ENCODE measurements at regions not wholly inside any gene's neighbourhood (a gene's known extent, or its start where the extent isn't known, plus 50 kb on each side); places are given as distances from the start of the nearest gene placed in this dataset.

DNA sequence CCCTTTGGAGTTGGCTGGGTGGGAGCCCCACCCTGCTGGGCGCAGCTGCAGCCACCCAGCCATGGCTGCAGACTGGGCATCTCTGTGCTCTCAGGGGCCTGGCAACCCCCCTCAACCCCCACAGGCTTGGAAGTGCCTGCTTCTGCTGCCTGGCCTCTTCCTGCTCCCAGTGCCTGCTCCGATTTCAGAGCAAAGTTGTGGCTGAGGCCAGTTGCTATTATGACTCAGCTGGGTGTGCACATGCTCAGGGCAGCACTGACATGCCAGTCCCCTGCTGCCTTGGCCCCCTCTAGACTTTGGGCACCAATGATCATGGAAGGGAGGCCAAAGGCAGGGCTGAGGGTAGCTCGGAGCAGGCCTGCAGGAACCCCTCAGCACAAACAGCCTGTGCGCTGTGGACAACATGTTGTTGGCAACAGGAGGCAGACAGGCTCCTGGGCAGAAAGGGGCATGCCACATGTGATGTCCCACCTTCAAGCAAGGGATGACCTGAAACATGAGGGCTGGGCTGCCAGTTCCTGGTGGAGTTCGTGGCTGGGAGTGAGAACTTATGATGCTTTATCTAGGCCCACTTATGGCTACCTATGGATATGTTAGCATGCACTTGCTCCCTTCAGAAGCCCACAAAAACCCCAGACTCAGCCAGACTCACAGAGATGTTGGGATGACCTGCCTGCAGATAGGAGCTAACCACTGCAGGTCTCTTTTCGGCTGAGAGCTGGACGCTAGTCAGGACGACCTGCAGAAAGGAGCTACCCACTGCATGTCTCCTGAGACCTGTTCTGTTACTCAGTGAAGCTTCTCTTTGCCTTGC lies 96.4 kb upstream of the AMOTL1 start:
- no peaks in the 10 kb centered on the region for H3K27me3 ChIP-seq (ENCODE audit: insufficient read depth, low read length)
- H3K27ac ChIP-seq (ENCODE audit: low read depth, low read length): no peak overlapping the region
- H3K4me3 ChIP-seq (ENCODE audit: low read depth, low read length): no peak overlapping the region
- no peaks in the 10 kb centered on the region for H3K79me2 ChIP-seq (ENCODE audit: control insufficient read depth, insufficient read depth, low read length, unreplicated experiment)
- no peaks in the 10 kb centered on the region for H3K36me3 ChIP-seq (ENCODE audit: insufficient read depth, low read length)
- no peaks in the 10 kb centered on the region for H3K4me1 ChIP-seq (ENCODE audit: control insufficient read depth, insufficient read depth, low read length, unreplicated experiment)
- H2AFZ ChIP-seq (ENCODE audit: low read length, unreplicated experiment): no peak overlapping the region

DNA sequence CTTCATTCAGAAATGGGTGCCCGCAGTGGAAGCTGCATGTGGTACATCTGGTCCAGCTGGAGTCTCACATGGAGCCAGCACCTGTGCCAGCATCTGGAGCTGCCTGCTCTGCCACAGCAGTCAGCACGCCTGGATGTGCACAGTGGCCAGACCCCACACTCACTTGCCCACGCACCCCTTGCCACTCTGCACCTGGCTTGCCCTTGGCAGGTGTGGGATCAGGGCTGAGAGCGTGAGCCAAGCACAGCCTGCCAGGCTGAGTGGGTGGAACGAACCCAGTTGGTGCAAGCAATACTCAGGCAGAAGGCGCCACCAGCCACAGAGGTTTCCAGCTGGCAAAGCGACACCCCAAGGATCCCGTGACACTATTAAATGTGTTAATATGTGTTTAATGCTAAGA lies 95.5 kb upstream of the AMOTL1 start:
- H2AFZ ChIP-seq (ENCODE audit: low read length, unreplicated experiment): no peak overlapping the region
- no peaks in the 10 kb centered on the region for H3K4me1 ChIP-seq (ENCODE audit: control insufficient read depth, insufficient read depth, low read length, unreplicated experiment)
- no peak overlapping the region for H3K27ac ChIP-seq (ENCODE audit: low read depth, low read length)
- H3K79me2 ChIP-seq (ENCODE audit: control insufficient read depth, insufficient read depth, low read length, unreplicated experiment): no peaks in the 10 kb centered on the region
- no peaks in the 10 kb centered on the region for H3K36me3 ChIP-seq (ENCODE audit: insufficient read depth, low read length)
- no peak overlapping the region for H3K4me3 ChIP-seq (ENCODE audit: low read depth, low read length)
- H3K27me3 ChIP-seq (ENCODE audit: insufficient read depth, low read length): no peaks in the 10 kb centered on the region

DNA sequence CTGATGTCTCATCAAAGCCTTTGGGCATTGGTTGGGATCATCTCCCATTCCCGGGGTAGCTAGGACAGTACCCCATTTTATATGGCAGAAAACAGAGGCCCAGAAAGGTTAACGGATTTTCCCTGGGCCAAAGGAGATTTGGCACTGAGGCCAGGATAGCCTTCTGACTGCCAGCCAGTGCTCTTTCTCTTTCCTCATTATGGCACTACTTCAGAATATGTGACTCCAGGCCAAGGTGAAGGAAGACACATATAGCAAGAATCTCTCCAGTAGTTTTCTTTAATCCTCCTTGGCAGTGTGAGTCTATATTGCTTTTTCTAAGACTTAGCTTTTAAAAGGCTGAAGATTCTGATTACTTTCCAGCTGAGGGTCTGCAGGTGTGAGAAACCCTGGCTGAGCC lies 94.8 kb upstream of the AMOTL1 start:
- H3K79me2 ChIP-seq (ENCODE audit: control insufficient read depth, insufficient read depth, low read length, unreplicated experiment): no peaks in the 10 kb centered on the region
- H3K4me1 ChIP-seq (ENCODE audit: control insufficient read depth, insufficient read depth, low read length, unreplicated experiment): no peaks in the 10 kb centered on the region

DNA sequence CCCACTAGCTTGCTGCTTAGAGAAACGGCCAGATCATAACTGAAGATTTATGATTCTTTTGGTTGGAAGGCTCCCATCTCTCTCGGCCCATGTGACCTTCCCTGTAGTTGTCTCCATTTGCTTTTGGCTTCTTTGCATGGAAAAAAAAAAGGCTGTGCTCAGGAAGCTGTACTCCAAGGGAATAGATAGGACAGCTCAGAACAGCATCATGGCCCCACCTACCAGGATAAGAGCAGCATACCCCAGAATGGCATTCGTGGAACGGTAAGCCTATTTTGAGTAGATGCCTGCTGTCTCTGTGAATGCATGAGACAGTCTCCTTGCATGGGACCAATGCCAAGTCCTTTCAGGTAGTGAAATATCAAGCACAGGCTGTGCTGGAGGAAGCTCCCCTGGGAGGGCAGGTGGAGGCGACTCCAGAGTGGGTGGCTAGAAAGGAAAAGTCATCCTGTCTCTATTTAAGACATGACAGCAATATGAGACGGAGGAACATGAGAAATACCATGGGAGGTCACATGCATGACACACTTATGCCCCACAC lies 94.1 kb upstream of the AMOTL1 start:
- Histone ChIP-seq H3K27me3 (ENCODE audit: insufficient read depth, low read length) (no peaks in the 10 kb centered on the region), H3K4me3 (ENCODE audit: low read depth, low read length) (no peak overlapping the region), H3K27ac (ENCODE audit: low read depth, low read length) (no peak overlapping the region), H3K36me3 (ENCODE audit: insufficient read depth, low read length) (no peaks in the 10 kb centered on the region), H2AFZ (ENCODE audit: low read length, unreplicated experiment) (no peak overlapping the region), H3K4me1 (ENCODE audit: control insufficient read depth, insufficient read depth, low read length, unreplicated experiment) (no peaks in the 10 kb centered on the region), H3K79me2 (ENCODE audit: control insufficient read depth, insufficient read depth, low read length, unreplicated experiment) (no peaks in the 10 kb centered on the region)

More for the DNA sequence above, 94.8 kb upstream of the AMOTL1 start:
- H2AFZ ChIP-seq (ENCODE audit: low read length, unreplicated experiment): no peak overlapping the region
- no peaks in the 10 kb centered on the region for H3K36me3 ChIP-seq (ENCODE audit: insufficient read depth, low read length)
- H3K4me3 ChIP-seq (ENCODE audit: low read depth, low read length): no peak overlapping the region
- H3K27me3 ChIP-seq (ENCODE audit: insufficient read depth, low read length): no peaks in the 10 kb centered on the region
- no peak overlapping the region for H3K27ac ChIP-seq (ENCODE audit: low read depth, low read length)

DNA sequence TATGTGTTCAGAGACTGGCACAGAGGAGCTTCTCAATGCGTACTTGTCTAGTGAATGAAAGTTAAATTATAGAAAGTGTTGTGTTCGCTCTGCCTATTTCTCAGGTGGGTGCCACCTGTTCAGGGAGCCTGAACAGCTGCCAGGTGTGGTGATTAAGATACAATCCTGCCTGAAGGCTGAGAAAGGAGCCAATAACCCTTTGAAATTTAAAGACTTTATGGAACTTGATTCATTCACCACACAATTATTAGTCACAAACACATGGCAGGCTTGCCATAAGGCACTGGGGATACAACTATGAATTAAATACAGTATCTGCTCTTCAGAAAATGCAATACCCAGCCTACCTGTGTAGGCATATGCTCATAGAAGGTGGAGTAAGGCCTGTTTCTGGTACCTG lies 92.9 kb upstream of the AMOTL1 start:
- Histone ChIP-seq H3K4me1 (ENCODE audit: control insufficient read depth, insufficient read depth, low read length, unreplicated experiment) (no peaks in the 10 kb centered on the region), H3K79me2 (ENCODE audit: control insufficient read depth, insufficient read depth, low read length, unreplicated experiment) (no peaks in the 10 kb centered on the region), H3K27ac (ENCODE audit: low read depth, low read length) (no peak overlapping the region), H3K27me3 (ENCODE audit: insufficient read depth, low read length) (no peaks in the 10 kb centered on the region), H3K4me3 (ENCODE audit: low read depth, low read length) (no peak overlapping the region), H3K36me3 (ENCODE audit: insufficient read depth, low read length) (no peaks in the 10 kb centered on the region), H2AFZ (ENCODE audit: low read length, unreplicated experiment) (no peak overlapping the region)

DNA sequence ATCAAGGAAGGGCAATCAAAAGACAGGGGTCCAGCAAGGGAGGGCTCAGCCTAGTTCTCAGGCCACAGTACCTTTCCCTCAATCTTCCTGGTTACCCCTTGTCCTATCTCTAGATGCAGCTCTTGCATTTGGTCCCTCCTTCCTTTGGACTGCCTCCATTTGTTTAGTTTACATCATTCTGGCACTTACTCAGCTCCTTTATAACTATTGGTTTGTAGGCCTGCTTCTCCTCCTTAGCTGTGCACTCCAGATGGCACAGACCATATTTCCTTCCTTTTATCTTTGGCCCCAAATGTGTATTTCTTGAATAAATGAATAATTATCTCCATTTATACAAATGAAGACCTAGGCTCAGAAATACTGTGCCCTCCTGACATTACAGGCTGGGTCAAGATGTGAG lies 92.3 kb upstream of the AMOTL1 start:
- no peak overlapping the region for H3K4me3 ChIP-seq (ENCODE audit: low read depth, low read length)
- no peaks in the 10 kb centered on the region for H3K79me2 ChIP-seq (ENCODE audit: control insufficient read depth, insufficient read depth, low read length, unreplicated experiment)
- no peak overlapping the region for H2AFZ ChIP-seq (ENCODE audit: low read length, unreplicated experiment)
- peaks cover 3% of the 10 kb centered on the region; the same call in 1 of the 2 replicates for H3K27me3 ChIP-seq (ENCODE audit: insufficient read depth, low read length)
- no peaks in the 10 kb centered on the region for H3K4me1 ChIP-seq (ENCODE audit: control insufficient read depth, insufficient read depth, low read length, unreplicated experiment)
- H3K36me3 ChIP-seq (ENCODE audit: insufficient read depth, low read length): no peaks in the 10 kb centered on the region
- no peak overlapping the region for H3K27ac ChIP-seq (ENCODE audit: low read depth, low read length)

DNA sequence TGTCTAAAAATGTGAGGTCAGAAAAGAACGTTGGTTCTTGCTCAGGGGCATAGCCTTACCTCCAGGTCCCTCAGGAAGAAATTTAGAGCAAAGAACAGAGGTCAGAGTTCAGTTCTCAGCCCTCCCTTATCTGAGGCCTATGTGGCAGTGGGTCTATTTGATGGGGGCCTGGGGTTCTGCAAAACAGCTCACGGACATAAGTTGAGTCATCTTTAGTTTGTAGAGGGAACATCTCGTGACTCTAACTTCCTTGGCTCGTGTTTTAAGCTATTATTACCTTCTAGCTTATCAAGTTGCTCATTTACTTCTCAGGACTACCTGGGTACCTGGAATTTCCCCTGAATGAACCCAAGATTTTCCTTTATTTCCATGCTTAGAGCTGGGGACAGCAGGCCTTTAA lies 91.3 kb upstream of the AMOTL1 start:
- Histone ChIP-seq H3K79me2 (ENCODE audit: control insufficient read depth, insufficient read depth, low read length, unreplicated experiment) (no peaks in the 10 kb centered on the region), H3K4me1 (ENCODE audit: control insufficient read depth, insufficient read depth, low read length, unreplicated experiment) (no peaks in the 10 kb centered on the region), H3K27me3 (ENCODE audit: insufficient read depth, low read length) (peaks cover 6% of the 10 kb centered on the region; the same call in 1 of the 2 replicates), H3K4me3 (ENCODE audit: low read depth, low read length) (no peak overlapping the region), H2AFZ (ENCODE audit: low read length, unreplicated experiment) (no peak overlapping the region), H3K36me3 (ENCODE audit: insufficient read depth, low read length) (no peaks in the 10 kb centered on the region), H3K27ac (ENCODE audit: low read depth, low read length) (no peak overlapping the region)

DNA sequence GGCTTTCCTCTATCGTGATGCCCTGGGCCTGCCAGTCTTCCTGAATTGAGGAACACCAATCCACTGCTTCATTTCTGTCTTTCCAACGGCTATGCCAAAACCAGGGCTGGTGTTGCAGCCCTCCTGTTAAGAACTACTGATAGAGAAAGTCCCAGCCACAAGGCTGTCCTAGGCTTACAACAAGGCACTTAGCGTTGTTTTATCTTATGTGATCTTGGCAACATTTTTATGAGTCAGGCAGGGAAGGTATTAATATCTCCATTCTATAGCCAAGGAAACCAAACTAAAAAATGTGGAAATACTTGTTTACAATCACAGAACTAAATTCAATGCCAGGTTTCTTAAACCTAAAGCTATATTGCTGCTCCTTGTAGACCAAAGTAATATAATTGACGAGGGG lies 89.9 kb upstream of the AMOTL1 start:
- Histone ChIP-seq H3K36me3 (ENCODE audit: insufficient read depth, low read length) (no peaks in the 10 kb centered on the region), H2AFZ (ENCODE audit: low read length, unreplicated experiment) (no peak overlapping the region), H3K4me1 (ENCODE audit: control insufficient read depth, insufficient read depth, low read length, unreplicated experiment) (no peaks in the 10 kb centered on the region), H3K79me2 (ENCODE audit: control insufficient read depth, insufficient read depth, low read length, unreplicated experiment) (no peaks in the 10 kb centered on the region), H3K27ac (ENCODE audit: low read depth, low read length) (no peak overlapping the region), H3K27me3 (ENCODE audit: insufficient read depth, low read length) (peaks cover 6% of the 10 kb centered on the region; the same call in 1 of the 2 replicates), H3K4me3 (ENCODE audit: low read depth, low read length) (no peak overlapping the region)

DNA sequence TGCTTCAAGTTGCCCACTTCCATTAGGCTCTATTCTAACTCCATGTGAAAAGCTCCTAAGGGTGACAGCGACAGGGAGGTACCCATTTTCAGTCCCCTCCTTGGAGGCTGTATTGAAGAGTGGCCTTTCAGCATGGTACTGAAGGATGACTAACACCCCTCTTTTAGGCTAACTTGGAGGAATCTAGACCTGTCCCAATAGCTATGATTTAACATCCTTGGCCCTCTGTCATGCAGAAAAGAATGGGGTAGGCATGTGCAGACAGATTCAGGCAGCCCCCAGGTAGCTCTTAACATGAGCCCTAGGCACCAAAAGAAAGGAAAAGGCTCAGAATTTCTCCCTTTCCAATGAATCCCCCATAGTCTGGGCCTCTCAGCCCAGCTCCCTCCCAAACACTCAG lies 89.3 kb upstream of the AMOTL1 start:
- Histone ChIP-seq H3K36me3 (ENCODE audit: insufficient read depth, low read length) (no peaks in the 10 kb centered on the region), H3K27me3 (ENCODE audit: insufficient read depth, low read length) (peaks cover 6% of the 10 kb centered on the region; the same call in 1 of the 2 replicates), H3K4me1 (ENCODE audit: control insufficient read depth, insufficient read depth, low read length, unreplicated experiment) (no peaks in the 10 kb centered on the region), H2AFZ (ENCODE audit: low read length, unreplicated experiment) (no peak overlapping the region), H3K79me2 (ENCODE audit: control insufficient read depth, insufficient read depth, low read length, unreplicated experiment) (no peaks in the 10 kb centered on the region), H3K4me3 (ENCODE audit: low read depth, low read length) (no peak overlapping the region), H3K27ac (ENCODE audit: low read depth, low read length) (no peak overlapping the region)

DNA sequence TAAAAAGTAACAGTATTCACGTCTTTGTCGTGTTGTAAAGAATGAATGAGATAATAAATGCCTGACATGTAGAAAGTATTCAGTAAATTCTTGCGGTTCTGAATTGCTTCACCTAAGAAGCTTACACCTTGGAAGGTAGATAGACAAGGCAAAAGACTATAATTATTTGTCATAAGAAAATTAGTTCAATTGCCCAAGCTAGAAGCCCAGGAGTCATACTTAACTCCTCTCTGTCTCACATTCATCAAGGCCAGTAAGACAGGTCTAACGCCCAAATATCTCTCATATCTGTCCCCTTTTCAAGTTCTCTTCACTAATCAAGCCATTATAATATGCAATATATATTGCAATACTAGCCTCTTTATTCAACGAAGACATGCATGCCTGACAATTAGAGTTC lies 87.7 kb upstream of the AMOTL1 start:
- H3K79me2 ChIP-seq (ENCODE audit: control insufficient read depth, insufficient read depth, low read length, unreplicated experiment): no peaks in the 10 kb centered on the region
- H2AFZ ChIP-seq (ENCODE audit: low read length, unreplicated experiment): no peak overlapping the region
- H3K27me3 ChIP-seq (ENCODE audit: insufficient read depth, low read length): peaks cover 6% of the 10 kb centered on the region; the same call in 1 of the 2 replicates
- H3K4me1 ChIP-seq (ENCODE audit: control insufficient read depth, insufficient read depth, low read length, unreplicated experiment): no peaks in the 10 kb centered on the region
- H3K36me3 ChIP-seq (ENCODE audit: insufficient read depth, low read length): no peaks in the 10 kb centered on the region
- no peak overlapping the region for H3K4me3 ChIP-seq (ENCODE audit: low read depth, low read length)
- no peak overlapping the region for H3K27ac ChIP-seq (ENCODE audit: low read depth, low read length)

DNA sequence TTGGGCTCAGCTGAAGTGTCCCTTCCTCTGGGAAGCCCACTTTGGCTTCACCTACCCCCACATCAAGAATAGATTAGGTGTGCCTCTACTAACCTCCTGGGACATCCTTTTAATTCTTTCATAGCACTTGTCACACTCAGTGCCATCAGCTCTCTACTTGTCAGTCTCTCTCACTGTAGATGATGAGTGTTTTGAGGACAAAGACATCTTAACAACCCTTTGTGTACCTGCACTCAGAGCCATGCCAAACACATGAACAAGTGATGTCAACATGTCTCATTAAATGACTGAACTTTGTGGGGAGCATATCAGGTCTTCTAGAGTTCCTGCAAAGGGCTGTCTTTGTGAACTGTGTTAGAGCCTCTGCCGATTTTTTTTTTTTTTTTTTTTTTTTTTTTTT lies 87.0 kb upstream of the AMOTL1 start:
- Histone ChIP-seq H3K4me1 (ENCODE audit: control insufficient read depth, insufficient read depth, low read length, unreplicated experiment) (no peaks in the 10 kb centered on the region), H3K36me3 (ENCODE audit: insufficient read depth, low read length) (no peaks in the 10 kb centered on the region), H3K27ac (ENCODE audit: low read depth, low read length) (no peak overlapping the region), H3K27me3 (ENCODE audit: insufficient read depth, low read length) (peaks cover 9% of the 10 kb centered on the region; the same call in 1 of the 2 replicates), H3K4me3 (ENCODE audit: low read depth, low read length) (no peak overlapping the region), H2AFZ (ENCODE audit: low read length, unreplicated experiment) (no peak overlapping the region), H3K79me2 (ENCODE audit: control insufficient read depth, insufficient read depth, low read length, unreplicated experiment) (no peaks in the 10 kb centered on the region)

Data from ACC112 (cell line).